GM23248 (cell line): ENCODE measurements at regions not wholly inside any gene's neighbourhood (a gene's known extent, or its start where the extent isn't known, plus 50 kb on each side); places are given as distances from the start of the nearest gene placed in this dataset.

Source experiments
- EZH2 ChIP-seq: fragments of 200-600 bp; sonication (generic); IDR thresholded peaks from 2 replicates; pipeline ENCODE4 v1.6.1; 2018; ENCODE audit warnings: antibody characterized with exemption, mild to moderate bottlenecking; ENCODE audit not compliant: insufficient read depth, poor library complexity, severe bottlenecking
- EZH2phosphoT487 ChIP-seq: fragments of 200-600 bp; sonication (generic); IDR thresholded peaks from 2 replicates; pipeline ENCODE4 v1.6.1; 2018; ENCODE audit warnings: antibody characterized with exemption, moderate library complexity, mild to moderate bottlenecking, low read depth; ENCODE audit not compliant: insufficient read depth

DNA sequence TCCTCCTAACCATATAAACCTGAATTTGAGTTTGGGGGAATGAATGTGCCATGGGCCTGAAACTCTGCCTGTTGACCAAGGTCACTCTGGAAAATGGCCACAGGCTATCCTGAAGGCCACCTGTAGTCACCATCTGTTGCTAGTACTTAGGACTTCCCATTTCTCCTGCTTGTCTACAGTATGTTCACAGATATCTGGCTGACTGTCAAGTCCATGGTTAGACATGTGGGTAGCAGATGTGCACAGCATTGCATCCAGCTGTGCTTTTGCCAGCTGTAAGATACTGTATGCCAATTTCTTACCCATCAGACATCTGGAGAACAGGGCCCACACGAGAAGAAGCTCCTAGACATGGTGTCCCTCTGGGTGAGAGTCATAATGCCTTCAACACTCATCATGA lies 475.4 kb downstream of the INSC start:
- TF ChIP-seq EZH2 (no peak), EZH2phosphoT487 (no peak)
